ENCODE measurements at regions not wholly inside any gene's neighbourhood (a gene's known extent, or its start where the extent isn't known, plus 50 kb on each side); places are given as distances from the start of the nearest gene placed in this dataset.

DNA sequence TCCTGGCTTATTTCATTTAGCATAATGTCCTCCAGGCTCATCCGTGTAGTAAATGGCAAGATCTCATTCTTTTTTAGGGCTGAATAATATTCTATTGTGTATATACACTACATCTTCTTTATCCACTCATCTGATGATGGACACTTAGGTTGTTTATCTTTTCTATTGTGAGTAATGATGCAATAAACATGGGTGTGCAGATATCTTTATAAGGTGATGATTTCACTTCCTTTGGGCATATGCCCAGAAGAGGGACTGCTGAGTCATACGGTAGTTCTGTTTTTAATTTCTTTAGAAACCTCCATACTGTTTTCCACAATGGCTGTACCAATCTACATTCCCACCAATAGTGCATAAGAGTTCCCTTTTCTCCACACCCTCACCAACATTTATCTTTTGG, 317.6 kb upstream of the CNKSR2 start:
- DNase-seq: no peak

DNA sequence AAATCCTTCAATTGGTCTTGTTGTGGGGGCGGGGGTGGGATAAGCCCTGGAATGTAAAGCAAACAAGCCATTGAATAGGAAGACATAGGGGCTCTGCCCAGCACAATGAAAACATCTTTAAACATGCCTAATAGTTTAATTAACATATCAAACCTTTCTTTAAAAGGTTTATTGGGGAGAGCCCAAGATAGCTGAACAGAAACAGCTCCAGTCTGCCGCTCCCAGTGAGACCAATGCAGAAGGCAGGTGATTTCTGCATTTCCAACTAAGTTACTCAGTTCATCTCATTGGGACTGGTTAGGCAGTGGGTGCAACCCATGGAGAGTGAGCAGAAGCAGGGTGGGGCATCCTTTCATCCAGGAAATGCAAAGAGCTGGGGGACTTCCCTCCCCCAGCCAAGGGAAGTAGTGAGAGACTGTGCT, 327.2 kb upstream of the CNKSR2 start:
- DNase-seq: no peak

DNA sequence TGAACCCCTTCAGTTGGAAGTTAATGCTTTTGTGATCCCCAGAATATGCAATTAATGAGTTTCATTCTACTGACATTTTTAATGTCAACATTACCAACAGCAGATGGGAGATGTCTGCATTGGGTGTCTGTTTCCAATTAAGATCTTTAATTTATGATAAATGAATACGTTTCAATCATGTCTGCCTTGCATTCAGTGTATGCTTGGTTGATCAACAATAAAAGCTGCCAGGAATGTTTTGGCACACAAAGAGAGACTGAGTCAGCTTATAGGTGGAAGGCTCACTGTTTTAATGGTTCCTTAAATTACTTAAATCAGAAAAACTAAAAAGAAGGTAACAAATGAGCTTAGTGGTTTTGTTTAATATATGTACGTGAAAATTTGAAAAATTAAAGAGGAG, 359.9 kb upstream of the CNKSR2 start:
- no peak for DNase-seq

DNA sequence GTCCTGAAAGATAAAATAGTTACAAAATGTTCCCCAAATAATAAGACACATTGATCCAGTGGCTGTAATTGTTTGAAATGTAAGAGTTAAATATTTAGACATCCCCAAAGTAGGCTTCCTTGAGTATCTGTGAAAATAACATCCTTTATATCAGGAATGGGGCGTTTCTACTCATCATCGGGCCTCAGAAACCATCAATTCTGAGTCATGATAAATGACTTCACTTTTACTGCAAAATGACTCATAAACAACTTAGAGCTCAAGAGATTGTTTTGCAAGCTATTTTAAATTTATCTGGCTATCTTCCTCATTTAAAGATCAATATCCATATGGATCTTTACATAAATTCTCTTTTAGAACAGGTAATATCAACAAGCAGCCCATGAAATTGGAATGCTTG, 369.4 kb upstream of the CNKSR2 start:
- no peak for DNase-seq

DNA sequence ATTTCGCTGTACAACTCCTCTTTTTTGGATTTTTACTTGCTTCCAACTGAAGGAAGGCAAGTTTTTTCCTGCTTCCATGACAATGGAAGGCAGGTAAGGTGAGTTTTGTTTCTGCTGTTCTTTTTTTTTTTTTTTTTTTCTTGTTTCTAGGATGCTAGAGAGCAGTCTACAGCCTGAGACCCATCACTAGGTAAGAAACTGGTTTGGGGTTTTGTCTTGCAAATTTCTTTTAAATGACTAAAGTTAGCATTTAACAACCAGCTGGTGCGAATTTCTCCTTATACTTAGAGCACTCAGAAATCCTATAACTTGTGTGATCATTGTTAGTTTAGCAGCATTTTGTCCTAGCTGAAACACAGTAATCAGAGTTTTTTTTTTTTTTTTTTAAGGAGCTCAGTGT, 378.4 kb upstream of the CNKSR2 start:
- no peak for DNase-seq

DNA sequence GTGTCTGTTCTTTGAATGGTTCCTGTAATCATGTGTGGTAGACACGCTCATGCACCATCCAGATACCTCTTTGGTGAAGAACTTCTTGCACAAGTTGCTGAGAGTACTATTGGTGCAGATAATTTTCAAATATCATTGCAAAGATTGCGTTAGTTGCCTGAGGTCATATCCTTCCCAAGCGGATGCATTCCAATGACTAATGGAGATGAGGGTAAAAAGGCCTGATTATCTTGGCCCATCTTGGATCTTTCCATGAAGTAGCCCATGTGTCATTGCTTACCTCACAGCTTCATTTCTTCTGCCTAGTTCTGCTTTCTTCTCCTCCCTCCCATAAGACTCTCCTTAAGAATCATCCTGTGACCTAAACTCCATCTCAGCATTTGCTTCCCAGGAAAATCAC, 384.9 kb upstream of the CNKSR2 start:
- DNase-seq: no peak

DNA sequence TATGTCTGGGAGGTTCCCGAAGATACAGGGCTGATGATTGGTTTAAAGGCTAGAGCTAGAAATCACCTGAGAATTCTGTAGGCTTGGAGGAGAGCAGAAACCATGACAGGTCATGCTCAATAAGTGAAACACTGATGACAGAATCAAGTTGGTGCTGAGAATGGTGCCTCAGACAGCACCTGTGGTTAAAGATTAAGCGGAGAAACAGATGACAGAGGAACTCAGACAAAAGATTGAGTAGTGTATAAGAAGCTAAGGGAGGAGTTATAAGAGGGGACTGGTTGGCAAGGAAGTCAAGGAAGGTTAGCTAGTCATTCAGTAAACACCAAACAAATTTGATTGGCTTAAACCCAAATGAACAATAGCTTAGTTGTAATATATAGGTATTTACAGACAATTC, 385.4 kb upstream of the CNKSR2 start:
- no peak for DNase-seq

DNA sequence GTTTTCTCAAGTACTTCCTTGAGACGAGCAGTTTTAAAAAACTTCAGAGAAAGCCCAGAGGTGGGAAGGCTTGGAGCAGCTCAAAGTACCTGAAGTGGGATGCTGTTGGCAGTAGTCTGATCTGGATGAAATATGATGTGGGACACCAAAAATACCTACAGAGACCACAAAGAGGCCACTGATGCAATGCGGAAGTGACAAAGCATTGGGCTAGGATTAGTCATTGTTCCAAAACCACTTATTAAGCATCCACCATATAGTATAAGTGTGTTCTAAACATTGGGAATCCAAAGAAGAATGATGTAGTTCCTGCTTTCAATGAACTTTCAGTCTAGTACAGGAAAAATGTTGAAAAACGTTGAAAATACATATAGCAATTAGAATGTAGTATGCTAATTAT, 386.1 kb upstream of the CNKSR2 start:
- peak; percentile 30 to 37 for DNase-seq

DNA sequence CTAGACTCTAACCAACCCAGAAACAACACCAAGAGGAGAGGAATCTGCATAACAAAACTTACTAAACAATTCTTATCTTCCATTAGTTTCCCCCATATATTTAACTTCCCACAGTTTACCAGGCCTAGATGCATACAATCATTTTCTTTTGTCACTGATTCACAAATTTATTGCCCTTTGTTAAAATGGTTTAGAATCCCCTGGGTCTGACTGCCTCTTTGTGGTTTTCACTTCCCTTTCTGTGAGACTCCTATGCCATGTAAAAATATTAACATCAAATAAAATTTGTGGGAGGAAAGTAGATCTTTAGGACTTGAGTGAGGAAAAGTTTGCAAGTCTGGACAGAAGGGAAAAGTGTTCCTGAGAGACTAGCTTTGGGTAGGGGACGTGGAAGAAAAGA, 393.8 kb upstream of the CNKSR2 start:
- peak in 1 of 2 experiments; percentile 7 for DNase-seq

DNA sequence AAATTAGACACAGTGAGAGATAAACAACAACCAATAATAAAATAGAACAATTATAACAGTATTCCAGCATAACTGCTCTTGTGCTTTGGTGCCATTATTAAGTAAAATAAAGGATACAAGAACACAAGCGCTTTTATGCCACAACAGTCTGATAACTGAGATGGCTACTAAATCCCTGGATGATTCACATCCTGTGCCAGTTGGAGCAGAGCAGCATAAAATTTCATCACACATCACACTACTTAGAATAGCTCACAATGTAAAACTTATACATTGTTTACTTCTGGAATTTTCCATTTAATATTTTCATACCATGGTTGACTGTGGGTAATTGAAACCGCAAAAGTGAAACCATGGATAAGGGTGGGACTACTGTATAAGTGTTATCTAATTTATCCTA, 399.9 kb upstream of the CNKSR2 start:
- peak in 1 of 2 experiments; percentile 1 for DNase-seq

DNA sequence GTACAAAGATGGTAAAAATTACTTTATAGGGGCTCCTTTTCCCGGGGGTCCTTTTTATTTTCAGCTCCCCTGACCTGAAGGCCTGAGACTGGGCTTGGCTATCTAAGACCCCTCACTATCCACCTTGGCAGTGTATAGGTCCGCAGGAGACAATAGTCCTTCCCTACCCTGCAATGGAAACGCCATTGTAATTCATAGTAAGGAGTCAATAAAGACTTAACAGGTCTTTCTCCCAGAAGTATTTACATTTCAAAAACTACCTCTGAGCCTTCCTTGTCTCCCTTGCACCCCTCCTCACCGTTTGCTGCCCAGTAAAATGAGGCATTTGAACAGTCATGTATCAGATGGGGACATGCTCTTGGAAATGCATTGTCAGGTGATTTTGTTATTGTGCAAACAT, 401.2 kb upstream of the CNKSR2 start:
- no peak for DNase-seq

DNA sequence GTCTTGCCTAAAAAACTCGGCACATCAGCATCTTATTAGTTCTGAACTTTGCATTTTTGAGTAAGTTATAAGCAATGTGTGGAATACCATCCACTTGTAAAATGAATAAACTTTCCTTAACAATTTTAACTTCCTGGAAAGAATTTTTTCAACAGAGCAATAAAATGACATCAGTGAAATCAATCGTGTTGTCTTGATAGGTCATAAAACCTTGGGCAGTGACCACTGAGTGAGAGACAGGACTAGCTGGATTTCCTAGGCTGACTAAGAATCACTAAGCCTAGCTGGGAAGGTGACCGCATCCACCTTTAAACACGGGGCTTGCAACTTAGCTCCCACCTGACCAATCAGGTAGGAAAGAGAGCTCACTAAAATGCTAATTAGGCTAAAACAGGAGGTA, 403.0 kb upstream of the CNKSR2 start:
- no peak for DNase-seq

DNA sequence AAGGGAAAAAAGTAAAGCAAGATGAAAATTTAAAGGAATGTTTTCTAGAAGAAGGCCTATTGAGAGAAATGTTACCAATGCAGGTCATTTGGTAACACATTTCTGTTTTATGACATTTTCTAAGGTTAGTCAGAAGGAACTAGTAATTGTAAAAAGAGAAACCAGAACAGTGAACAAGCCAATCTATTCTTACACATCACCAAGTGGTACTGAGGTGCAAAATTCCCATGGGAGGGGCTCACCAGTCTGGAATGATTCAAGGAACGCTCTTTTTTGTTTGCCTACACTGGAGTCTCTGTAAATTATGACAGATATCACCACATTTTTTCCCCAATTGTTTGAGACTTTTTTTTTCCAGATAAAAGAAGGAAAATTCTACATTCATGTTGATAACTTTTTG, 404.7 kb upstream of the CNKSR2 start:
- no peak for DNase-seq

DNA sequence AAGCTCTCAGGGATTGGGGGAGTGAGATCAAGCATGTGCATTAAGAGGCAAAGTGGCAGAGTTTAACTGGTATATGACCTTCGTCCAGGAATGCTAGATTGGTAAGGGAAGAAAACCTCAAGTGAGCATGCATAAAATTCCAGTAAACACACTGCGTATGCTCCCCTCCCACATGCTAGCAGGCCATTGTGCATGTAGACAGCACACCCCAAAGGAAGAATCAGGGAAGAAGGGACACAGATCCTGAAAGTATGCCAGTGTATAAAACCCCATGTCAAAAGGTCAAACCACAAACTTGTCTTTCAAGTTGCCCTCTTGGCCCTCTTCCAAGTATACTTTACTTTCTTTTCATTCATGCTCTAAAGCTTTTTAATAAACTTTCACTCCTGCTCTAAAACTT, 405.2 kb upstream of the CNKSR2 start:
- no peak for DNase-seq

DNA sequence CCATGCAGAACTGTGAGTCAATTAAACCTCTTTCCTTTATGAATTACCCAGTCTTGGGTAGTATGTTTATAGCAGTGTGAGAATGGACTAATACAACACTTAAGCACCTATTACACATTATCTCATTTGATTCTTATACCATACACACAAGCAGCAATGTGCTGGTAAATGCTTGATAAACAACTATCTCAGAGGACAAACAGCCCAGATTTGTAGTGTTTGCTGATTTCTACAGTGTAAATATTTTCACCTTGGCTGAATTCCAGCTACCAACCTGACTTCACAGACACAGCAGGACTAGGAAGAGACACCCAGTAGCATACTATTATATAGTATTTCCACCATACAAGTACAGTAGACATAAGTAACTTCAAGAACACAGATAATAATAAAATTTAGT, 406.5 kb upstream of the CNKSR2 start:
- DNase-seq: no peak

DNA sequence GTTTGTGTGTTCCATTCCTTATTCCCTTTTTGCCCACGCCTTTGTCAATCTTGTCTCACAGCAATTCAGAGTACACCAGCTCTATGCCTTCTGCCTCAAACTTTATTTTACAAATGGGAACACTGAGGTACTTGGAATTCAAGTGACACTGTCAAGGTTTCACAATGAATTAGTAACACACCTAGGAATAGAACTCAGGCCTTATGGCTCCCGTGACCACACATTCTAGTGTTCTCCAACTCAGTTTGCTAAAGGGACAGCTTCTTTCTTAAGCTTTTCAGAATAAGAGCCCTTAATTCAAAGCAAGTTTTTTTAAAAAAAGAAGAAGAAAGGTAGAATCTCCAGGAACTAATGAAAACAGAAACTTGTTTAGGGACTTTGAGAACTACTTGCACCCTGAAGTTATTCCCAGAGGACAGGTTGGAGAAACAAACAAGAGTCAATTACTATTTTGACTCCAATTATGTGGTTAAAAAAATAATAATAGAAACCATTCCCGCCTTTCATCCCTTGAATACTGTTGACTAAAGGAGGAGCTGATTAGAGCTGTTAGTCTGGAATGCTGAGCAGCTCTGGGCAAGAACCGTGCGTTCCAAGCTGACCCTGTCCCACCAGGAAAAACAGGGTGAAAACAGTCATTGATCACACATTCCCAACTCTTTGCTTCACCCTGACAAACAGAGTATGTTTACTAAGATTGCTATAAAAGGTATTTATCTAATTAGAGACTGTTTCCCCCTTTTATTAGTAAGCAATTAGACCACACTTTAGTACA, 408.8 kb upstream of the CNKSR2 start:
- DNase-seq: no peak

DNA sequence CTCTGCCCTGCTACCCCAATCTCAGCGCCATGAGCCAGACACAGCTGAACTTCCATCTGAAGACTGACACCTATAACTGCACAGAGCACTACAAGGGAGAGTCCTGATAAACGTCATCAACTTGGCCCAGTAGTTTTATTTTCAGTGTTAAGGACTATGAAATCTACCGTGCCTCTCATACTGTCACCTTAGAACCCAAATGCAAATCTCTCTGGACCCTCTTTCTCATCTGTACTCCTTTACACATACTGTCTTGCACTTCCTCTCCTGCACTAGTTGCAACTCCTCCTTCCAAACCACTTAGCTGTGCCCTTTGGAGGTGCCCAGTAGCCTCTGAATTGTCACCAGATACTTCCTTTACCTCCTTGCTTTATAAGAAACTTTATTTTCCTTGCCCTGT, 420.2 kb upstream of the CNKSR2 start:
- no peak for DNase-seq

DNA sequence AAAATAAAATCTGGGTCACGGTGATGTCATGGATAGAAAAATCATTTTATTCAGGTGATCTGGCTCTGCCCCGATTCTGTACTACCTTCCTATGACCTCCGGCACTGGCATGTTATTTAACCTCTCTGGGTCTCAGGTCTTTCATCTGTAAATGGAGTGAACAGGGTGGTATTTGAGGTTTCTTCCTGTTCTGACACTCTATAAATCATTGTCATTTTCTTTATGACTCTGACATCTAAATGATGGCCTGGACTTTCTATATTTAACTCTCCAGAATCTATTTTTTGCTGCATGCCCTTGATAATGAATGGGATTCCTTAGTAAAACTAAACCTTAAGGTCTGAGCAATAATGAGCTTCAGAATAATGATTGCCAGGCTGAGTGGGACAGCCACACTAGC, 422.0 kb upstream of the CNKSR2 start:
- DNase-seq: no peak

DNA sequence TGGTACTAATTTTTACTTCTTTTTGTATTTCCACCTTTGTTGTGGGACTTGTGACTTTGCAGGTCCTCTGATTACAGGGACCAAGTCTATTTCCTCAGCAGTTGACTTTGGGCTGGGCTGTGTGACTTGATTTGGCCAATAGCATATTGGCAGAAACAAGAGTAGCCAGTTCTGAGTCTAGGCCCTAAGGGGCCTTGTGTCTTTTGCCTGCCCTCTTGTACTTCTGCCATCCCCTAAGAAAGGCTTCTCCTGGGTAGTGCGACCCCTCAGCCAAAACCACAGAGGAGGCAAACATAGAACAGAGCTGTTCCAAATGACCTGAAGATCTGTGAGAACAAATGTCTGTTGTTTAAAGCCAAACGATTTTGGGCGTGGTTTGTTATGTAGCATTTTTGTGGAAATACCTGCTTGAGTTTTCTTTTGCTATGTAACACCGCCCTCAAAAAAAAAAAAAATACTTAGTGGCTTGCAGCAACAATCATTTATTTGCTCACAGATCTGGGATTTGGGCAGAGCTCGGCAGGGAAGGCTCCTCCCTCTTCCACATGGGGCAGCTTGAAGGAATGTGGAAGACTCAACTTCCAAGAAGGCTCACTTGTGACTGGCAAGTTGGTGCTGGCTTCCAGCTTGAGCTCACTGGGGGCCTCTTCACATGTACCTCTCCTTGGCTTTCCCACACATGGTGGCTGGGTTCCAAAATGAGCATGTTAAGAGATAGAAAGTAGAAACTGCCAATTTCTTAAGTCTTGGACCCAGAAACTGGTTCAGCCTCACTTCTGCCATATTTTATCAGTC, 423.0 kb upstream of the CNKSR2 start:
- no peak for DNase-seq

DNA sequence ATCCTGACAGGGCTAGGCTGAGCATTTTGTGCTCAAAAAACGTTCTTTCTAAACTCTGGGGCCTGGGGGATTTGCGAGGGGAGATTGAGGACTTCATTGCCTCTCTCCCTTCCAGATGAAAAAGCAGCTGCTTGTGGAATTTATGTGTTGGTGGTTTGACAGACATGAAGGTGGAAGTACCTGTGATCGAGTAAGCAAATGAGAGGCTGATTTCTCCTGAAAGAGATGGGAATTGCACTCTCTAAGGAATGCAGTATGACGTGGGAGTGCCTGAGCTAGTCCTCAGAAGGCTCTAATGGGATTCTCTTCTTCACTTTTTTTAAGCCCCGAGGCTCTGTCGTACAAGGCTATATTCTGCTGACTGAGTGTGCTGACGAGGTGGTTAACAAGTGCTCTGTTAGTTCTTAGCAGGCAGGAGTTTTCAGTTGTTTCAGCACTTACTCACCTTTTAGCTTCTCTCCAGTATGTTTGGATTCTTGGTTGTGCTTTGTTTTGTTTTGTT, 426.8 kb upstream of the CNKSR2 start:
- no peak for DNase-seq

DNA sequence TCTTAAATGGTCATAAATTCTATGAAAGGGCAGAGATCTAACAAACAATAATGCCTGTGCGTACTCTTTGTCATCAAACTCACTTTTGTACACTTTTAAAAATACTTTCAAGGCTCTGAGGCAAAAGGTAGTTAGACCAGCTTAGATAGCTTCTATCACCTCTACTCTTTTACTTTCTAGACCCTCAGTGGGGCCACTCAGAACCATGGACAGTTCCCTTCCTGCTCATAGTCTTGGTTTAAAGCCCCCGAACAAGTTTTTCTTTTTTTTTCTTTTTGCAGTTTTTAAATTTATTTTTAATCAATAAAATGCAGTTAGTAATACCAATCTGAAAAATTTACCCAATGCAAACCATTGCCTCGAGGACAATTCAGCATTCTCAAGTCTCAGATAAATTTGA, 460.5 kb upstream of the CNKSR2 start:
- peak; percentile 4 to 18 for DNase-seq

DNA sequence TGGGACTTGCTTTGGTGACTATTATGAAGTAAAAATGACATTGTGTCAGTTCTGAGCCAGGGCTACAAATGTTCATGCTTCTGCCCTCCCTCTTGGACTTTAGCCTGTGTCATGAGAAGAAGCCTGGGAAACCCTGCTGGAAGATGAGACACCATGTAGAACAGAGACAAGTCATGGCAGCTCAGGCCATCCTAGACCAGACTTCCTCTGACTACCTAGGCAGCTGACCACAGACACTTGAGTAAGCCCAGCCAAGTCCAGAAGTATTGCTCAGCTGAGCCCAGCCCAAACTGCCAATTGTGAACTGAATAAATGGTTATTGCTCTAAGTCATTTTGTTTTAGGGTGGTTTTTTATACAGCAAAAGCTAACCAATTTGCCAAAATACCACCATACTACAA, 467.6 kb upstream of the CNKSR2 start:
- DNase-seq: no peak

DNA sequence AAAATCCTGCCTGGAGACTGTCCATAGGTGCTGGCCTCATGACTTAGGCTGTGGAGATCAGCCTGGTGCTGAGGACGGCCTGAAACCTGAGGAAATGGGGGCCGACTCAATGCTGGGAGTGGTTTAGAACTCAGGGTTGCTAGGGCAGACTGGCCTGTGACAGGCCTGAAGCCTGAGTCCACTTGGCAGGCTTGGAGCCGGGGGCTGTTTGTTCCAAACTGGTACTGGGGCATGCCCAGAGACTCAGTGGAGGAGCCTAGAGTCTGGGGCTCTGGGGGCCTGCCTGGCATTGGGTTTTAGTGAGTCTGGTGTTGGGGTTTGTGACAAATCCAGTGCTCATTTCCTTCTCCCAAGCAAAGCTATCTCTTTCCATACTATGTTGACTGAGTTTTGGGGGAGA, 489.7 kb upstream of the CNKSR2 start:
- no peak for DNase-seq

DNA sequence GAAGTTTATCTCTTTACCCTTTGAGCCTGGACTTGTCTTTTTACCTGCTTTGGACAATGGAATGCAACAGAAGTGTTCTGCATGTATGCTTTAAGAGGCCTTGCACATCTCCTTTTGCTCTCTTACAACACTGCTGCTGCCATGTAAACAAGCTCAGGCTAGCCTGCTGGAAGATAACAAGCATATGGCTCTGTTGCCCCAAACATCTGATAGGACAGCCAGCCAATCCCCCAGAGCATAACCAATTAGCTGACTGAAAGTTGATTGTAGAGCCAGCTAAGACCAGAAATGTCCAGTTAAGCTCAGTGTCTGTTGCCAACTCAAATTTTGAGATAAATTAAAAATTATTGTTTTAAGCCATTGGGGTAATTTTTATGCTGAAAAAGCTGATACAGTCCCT, 510.6 kb upstream of the CNKSR2 start:
- no peak for DNase-seq

Measured in Kasumi-1 (cell line).